ENCODE measurements at regions not wholly inside any gene's neighbourhood (a gene's known extent, or its start where the extent isn't known, plus 50 kb on each side); places are given as distances from the start of the nearest gene placed in this dataset.

DNA sequence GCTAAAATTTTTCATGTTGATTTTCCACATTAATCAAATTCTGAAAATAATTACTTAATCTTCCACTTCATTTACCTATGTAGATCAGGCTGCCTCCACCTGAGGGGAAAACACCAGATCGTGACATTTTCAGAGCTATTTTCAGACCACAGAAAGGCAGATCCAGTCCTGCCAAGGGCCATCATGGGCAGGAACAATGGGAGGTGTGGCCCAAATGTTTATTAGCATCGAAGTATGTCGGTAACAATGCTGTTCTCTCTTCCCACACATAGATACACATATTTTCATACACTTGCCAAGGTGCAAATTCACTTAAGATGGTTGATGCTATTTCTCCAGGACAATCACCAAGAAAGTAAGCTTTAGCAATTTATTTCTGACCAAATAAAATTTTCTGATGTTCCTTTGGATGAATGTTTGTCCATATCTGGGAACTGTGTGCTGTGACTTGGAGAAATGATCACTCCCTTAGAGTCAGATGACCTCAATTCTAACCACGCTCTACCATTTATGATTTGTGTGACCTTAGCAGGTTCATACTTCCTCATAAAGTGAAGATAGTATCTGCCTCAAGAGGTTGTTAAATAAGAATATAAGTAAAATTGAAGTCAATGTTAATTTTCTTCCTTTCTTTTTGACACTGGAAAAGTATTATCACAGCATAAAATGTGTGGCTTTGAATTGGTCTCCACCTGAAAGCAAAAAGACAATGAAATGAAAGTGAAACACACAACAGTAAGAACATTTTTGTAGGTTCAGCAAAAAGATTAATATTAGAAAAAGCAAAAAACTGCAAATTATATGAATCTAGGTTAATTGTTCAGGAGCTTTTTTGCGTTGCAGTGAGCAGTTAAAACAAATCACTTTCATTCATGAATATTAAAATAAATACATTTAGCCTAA, 310.4 kb upstream of the PHF14 start:
- in situ Hi-C loops (cut with HindIII; ENCODE audit: low pct_unique_long_range_greater_than_20kb, low sequenced_read_pairs): no loop called here
- no peak for DNase-seq (ENCODE audit: low read depth in 1 of 2, low spot score in 1 of 2)
- TF ChIP-seq JUND (IDR thresholded peaks at IDR 0.05; ENCODE audit: low read depth): no peak

DNA sequence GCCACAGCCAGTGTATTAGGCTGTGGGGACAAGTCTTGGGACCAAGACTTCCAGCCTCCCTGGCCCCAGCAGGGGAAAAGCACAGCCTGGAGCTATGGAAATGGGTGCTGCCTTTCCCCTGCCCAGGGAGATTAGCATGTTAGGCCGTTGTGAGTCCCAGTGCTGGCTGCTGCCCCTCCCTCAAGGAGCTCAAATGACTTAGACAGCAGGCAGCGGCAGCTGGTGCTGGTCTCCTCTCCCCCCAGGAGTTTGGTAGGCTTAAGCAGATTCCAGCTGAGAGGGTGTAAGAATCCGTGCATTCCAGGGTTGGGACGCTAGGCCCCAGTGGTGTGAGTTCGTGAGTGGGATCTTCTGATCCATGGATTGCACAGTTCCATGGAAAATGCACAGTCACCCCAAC, 301.5 kb upstream of the PHF14 start:
- in situ Hi-C loops (cut with HindIII; ENCODE audit: low pct_unique_long_range_greater_than_20kb, low sequenced_read_pairs): no loop called here
- DNase-seq (ENCODE audit: low read depth in 1 of 2, low spot score in 1 of 2): no peak
- TF ChIP-seq JUND (IDR thresholded peaks at IDR 0.05; ENCODE audit: low read depth): no peak

DNA sequence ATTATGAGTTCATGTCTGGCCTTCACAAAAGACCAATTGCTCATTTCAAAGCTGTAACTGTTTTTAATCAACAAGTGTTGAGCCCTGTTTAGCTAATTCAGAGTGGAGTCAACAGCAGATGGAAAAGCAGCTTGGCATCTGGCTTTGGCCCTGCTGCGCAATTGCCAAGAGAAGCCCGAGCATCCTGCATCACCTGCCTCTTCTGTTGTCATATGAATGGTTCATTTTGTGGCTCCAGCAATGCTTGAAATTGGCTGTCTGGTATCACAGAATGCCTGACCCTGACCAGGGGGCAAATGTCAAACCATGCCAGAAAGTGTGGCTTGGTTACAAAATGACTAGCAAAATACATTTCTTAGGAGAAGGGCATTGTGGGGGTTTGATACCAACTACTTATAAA, 296.5 kb upstream of the PHF14 start:
- DNase-seq (ENCODE audit: low read depth in 1 of 2, low spot score in 1 of 2): no peak
- in situ Hi-C loops (cut with HindIII; ENCODE audit: low pct_unique_long_range_greater_than_20kb, low sequenced_read_pairs): no loop called here
- no peak for TF ChIP-seq JUND (IDR thresholded peaks at IDR 0.05; ENCODE audit: low read depth)

DNA sequence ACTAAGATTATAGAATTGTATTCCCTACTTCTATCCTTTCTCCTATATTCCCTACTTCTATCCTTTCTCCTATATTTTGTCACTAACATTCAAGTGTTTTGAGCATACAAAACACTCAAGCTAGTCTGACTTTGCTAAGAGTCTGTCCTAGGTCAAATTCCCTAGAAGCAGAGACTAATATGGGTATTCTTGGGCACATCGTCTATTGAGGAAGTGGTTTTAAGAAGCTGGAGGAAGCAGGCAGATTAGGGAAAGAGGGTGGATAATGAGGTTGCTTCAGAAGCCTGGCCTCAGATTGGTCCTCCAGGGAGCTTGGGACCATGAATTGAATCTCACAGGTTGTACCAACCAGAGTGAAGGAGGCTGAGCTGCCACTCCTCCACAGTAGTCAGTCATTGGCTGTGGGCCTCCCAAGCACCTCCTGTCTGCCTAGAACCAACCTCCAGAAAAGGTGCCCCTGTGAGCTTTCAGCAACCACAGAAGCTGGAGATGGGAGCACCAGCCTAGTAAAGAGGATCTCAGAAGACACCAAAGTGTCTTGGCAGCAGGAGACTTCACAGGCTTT, 295.9 kb upstream of the PHF14 start:
- DNase-seq (ENCODE audit: low read depth in 1 of 2, low spot score in 1 of 2): no peak
- in situ Hi-C loops (cut with HindIII; ENCODE audit: low pct_unique_long_range_greater_than_20kb, low sequenced_read_pairs): no loop called here
- TF ChIP-seq JUND (IDR thresholded peaks at IDR 0.05; ENCODE audit: low read depth): no peak

DNA sequence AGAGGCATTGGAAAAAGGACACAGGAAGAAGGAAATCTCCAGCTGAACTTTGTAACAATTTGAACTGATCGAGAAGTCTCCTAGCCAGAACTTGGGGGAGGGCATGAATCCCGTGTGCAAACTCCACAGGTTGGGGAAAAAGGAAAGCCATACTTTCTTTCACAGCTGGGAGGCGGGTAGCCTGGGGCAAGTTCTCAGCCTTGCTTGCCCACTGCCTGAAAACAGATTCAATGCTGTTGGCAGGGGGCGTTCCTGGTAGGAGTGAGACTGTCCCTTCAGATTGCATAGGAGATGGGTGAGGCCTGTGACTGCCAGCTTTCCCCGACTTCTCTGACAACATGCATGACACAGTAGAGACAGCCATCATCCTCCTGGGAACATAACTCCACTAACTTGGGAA, 289.1 kb upstream of the PHF14 start:
- no peak for TF ChIP-seq JUND (IDR thresholded peaks at IDR 0.05; ENCODE audit: low read depth)
- in situ Hi-C loops (cut with HindIII; ENCODE audit: low pct_unique_long_range_greater_than_20kb, low sequenced_read_pairs): no loop called here
- no peak for DNase-seq (ENCODE audit: low read depth in 1 of 2, low spot score in 1 of 2)

DNA sequence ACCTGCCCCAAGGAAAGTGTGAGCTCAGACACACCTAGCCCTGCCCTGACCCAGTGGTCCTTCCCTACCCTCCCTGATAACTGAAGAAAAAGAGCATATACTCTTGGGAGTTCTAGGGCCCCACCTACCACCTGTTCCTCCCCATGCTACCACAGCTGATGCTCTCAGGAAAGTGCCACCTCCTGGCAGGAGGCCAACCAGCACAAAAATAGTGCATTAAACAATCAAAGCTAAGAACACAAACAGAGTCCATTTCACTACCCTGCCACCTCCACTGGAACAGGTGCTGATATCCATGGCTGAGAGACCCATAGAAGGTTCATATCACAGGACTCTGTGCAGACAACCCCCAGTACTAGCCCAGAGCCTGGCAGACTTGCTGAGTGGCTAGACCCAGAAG, 288.6 kb upstream of the PHF14 start:
- in situ Hi-C loops (cut with HindIII; ENCODE audit: low pct_unique_long_range_greater_than_20kb, low sequenced_read_pairs): no loop called here
- TF ChIP-seq JUND (IDR thresholded peaks at IDR 0.05; ENCODE audit: low read depth): no peak
- no peak for DNase-seq (ENCODE audit: low read depth in 1 of 2, low spot score in 1 of 2)

DNA sequence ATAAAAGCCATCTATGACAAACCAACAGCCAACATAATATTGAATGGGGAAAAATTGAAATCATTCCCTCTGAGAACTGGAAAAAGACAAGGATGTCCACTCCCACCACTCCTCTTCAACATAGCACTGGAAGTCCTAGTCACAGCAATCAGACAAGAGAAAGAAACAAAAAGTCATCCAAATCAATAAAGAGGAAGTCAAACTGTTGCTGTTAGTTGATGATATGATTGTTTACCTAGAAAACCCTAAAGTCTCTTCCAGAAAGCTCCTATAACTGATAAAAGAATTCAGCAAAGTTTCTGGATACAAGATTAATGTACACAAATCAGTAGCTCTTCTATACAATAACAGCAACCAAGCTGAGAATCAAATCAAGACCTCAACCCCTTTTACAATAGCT, 285.1 kb upstream of the PHF14 start:
- DNase-seq (ENCODE audit: low read depth in 1 of 2, low spot score in 1 of 2): no peak
- no peak for TF ChIP-seq JUND (IDR thresholded peaks at IDR 0.05; ENCODE audit: low read depth)
- in situ Hi-C loops (cut with HindIII; ENCODE audit: low pct_unique_long_range_greater_than_20kb, low sequenced_read_pairs): no loop called here

DNA sequence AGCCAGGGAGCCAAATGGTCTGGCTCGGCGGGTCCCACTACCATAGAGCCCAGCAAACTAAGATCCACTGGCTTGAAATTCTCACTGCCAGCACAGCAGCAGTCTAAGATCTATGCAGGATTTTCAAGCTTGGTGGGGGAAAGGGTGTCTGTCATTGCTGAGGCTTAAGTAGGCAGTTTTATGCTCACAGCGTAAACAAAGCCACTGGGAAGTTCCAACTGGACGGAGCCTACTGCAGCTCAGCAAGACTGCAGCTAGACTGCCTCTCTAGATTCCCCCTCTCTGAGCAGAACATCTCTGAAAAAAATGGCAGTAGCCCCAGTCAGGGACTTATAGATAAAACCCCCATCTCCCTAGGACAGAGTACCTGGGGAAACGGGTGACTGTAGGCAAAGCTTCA, 277.6 kb upstream of the PHF14 start:
- in situ Hi-C loops (cut with HindIII; ENCODE audit: low pct_unique_long_range_greater_than_20kb, low sequenced_read_pairs): no loop called here
- no peak for TF ChIP-seq JUND (IDR thresholded peaks at IDR 0.05; ENCODE audit: low read depth)
- DNase-seq (ENCODE audit: low read depth in 1 of 2, low spot score in 1 of 2): peak in 1 of 2 experiments; percentile 50

DNA sequence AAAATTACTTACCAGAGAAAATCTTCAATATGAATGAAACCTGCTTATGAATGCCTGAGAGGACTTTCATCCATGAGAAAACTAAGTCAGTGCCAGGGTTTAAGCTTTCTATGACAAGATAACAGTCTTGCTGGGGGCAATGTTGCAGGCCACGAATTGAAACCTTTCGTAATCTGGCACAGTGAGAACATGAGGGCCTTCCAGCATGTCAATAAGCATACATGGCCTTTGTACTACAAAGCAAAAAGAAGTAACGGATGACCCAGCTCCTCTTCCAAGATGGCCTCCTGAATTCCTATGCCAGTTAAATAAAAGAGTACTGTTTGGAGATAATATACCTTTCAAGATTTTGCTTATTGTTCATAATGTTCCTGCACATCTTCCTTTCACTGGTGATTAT, 270.6 kb upstream of the PHF14 start:
- in situ Hi-C loops (cut with HindIII; ENCODE audit: low pct_unique_long_range_greater_than_20kb, low sequenced_read_pairs): no loop called here
- no peak for DNase-seq (ENCODE audit: low read depth in 1 of 2, low spot score in 1 of 2)
- TF ChIP-seq JUND (IDR thresholded peaks at IDR 0.05; ENCODE audit: low read depth): no peak

DNA sequence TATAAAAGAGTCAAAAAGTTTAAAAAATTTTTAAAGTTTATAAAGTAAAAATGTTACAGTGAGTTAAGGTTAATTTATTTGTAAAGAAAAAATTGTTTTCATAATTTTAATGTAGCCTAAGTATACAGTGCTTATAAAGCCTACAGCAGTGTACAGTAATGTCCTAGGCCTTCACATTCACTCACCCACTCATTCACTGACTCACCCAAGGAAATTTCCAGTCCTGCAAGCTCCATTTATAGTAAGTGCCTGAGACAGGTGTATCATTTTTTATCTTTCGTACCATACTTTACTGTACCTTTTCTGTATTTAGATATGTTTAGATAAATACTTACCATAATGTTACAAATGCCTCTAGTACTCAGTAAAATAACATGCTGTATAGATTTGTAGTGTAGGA, 269.7 kb upstream of the PHF14 start:
- in situ Hi-C loops (cut with HindIII; ENCODE audit: low pct_unique_long_range_greater_than_20kb, low sequenced_read_pairs): no loop called here
- TF ChIP-seq JUND (IDR thresholded peaks at IDR 0.05; ENCODE audit: low read depth): no peak
- no peak for DNase-seq (ENCODE audit: low read depth in 1 of 2, low spot score in 1 of 2)

DNA sequence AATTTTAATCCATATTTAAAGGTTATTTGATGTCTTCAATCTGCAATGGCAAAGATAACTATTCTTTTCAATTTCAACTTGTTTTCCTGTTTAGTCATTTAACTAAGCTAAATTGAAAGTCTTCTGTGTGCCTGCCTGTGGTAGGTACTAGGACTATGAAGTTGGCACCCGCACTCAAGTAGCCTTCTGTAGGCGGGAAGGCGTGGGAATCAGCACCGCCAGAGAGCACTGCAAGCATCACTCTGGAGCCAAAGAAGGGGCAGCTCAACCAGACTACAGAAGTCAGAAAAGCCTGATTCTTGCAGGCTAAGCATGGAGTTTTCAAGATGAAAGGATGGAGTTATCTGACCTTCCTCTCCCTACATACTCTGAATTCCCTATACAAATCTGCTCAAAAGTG, 269.0 kb upstream of the PHF14 start:
- DNase-seq (ENCODE audit: low read depth in 1 of 2, low spot score in 1 of 2): no peak
- TF ChIP-seq JUND (IDR thresholded peaks at IDR 0.05; ENCODE audit: low read depth): no peak
- in situ Hi-C loops (cut with HindIII; ENCODE audit: low pct_unique_long_range_greater_than_20kb, low sequenced_read_pairs): no loop called here

DNA sequence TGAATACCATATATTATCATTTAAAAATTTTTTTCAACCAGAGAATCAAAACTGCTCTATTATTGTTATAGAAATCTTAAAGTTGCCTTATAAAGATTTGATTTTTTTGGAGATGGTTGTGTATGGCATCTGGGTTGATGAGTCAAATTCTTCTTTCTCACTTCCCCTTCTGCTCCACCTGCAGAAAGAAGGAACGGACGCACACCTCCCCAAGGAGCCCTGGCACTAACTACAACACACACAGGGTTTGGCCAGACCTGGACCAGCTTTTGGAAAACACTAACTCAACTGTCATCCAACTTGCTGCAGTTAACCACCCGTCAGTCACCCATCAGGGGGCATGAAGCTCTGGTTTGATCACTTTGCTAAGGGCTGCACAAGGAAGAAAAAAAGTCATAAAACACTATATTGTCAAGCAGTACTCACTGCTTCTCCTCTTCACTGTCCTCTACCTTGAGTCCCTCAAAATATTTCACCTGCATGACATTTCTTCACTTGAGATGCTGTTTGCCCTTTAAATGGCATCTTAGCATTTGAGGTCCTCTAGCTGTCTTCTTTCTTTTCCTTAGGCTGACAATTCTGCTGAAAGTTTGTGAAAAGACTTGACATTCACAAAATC, 266.7 kb upstream of the PHF14 start:
- in situ Hi-C loops (cut with HindIII; ENCODE audit: low pct_unique_long_range_greater_than_20kb, low sequenced_read_pairs): no loop called here
- DNase-seq (ENCODE audit: low read depth in 1 of 2, low spot score in 1 of 2): no peak
- no peak for TF ChIP-seq JUND (IDR thresholded peaks at IDR 0.05; ENCODE audit: low read depth)

DNA sequence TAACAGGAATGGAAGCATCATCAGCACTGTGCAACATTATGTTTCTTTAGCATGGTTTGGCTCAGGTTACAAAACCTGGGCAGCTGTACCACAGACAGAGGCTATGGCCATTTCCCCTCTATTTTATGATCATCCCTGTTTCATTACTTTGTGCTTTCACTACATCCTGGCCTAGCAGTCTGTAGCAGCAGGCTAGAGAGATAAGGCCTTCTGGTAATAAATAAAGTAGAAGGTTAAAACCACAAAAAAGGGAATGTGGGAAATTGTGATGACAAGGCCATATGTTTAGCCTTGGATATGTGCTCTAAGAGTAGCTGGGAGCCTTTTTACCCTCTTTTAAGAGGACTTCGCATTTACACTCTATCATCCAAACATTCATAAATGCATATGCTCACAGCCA, 266.2 kb upstream of the PHF14 start:
- in situ Hi-C loops (cut with HindIII; ENCODE audit: low pct_unique_long_range_greater_than_20kb, low sequenced_read_pairs): no loop called here
- no peak for DNase-seq (ENCODE audit: low read depth in 1 of 2, low spot score in 1 of 2)
- TF ChIP-seq JUND (IDR thresholded peaks at IDR 0.05; ENCODE audit: low read depth): no peak
